GDM1 (cell line): ENCODE measurements at regions not wholly inside any gene's neighbourhood (a gene's known extent, or its start where the extent isn't known, plus 50 kb on each side); places are given as distances from the start of the nearest gene placed in this dataset.
"Not testable (repeated sequence)": the region's sequence is repeated elsewhere in the genome, so short reads cannot be mapped to it uniquely, and the experiment has no call there.

ENCODE experiments used
- DNase-seq: peaks from one replicate; lab custom pipeline; 2025; lab: John Stamatoyannopoulos, UW

GRCh38 chr9:29348999-29349398 lies 1775.7 kb upstream of the C9orf72 start:
- no peak for DNase-seq

GRCh38 chr9:29389421-29389820 lies 1816.1 kb upstream of the C9orf72 start:
- DNase-seq = no peak

- no peak for DNase-seq
Observed at GRCh38 chr9:29390859-29391258, 1817.6 kb upstream of the C9orf72 start.

GRCh38 chr9:29393064-29393463 lies 1819.8 kb upstream of the C9orf72 start:
- no peak for DNase-seq

GRCh38 chr9:29394855-29395254 lies 1821.6 kb upstream of the C9orf72 start:
- no peak for DNase-seq

GRCh38 chr9:29397148-29397547 lies 1823.9 kb upstream of the C9orf72 start:
- DNase-seq = no peak

GRCh38 chr9:29416204-29416603 lies 1842.9 kb upstream of the C9orf72 start:
- DNase-seq = no peak

GRCh38 chr9:29422438-29422837 lies 1849.2 kb upstream of the C9orf72 start:
- no peak for DNase-seq

- no peak for DNase-seq
Observed at GRCh38 chr9:29432191-29432590, 1858.9 kb upstream of the C9orf72 start.

- not testable (repeated sequence) for DNase-seq
Observed at GRCh38 chr9:29432656-29433055, 1859.4 kb upstream of the C9orf72 start.

- no peak for DNase-seq
Observed at GRCh38 chr9:29435368-29435767, 1862.1 kb upstream of the C9orf72 start.

- DNase-seq = no peak
Observed at GRCh38 chr9:29437526-29437925, 1864.2 kb upstream of the C9orf72 start.

- no peak for DNase-seq
Observed at GRCh38 chr9:29439961-29440360, 1866.7 kb upstream of the C9orf72 start.

GRCh38 chr9:29440449-29440848 lies 1867.2 kb upstream of the C9orf72 start:
- DNase-seq = no peak

GRCh38 chr9:29445751-29446150 lies 1872.5 kb upstream of the C9orf72 start:
- no peak for DNase-seq

- no peak for DNase-seq
Observed at GRCh38 chr9:29449306-29449705, 1876.0 kb upstream of the C9orf72 start.

GRCh38 chr9:29450343-29450875 lies 1877.1 kb upstream of the C9orf72 start:
- DNase-seq = not testable (repeated sequence)

GRCh38 chr9:29456940-29457339 lies 1883.7 kb upstream of the C9orf72 start:
- DNase-seq = no peak

GRCh38 chr9:29475471-29475870 lies 1902.2 kb upstream of the C9orf72 start:
- no peak for DNase-seq

GRCh38 chr9:29511680-29512079 lies 1938.4 kb upstream of the C9orf72 start:
- DNase-seq = no peak

- DNase-seq = no peak
Observed at GRCh38 chr9:29514336-29514735, 1941.1 kb upstream of the C9orf72 start.

GRCh38 chr9:29514862-29515261 lies 1941.6 kb upstream of the C9orf72 start:
- DNase-seq = no peak

GRCh38 chr9:29548436-29548835 lies 1975.2 kb upstream of the C9orf72 start:
- no peak for DNase-seq

GRCh38 chr9:29555502-29555901 lies 1982.2 kb upstream of the C9orf72 start:
- no peak for DNase-seq

GRCh38 chr9:29556317-29556716 lies 1983.0 kb upstream of the C9orf72 start:
- DNase-seq = no peak
